Mesendoderm (in vitro differentiated cells): ENCODE measurements at regions not wholly inside any gene's neighbourhood (a gene's known extent, or its start where the extent isn't known, plus 50 kb on each side); places are given as distances from the start of the nearest gene placed in this dataset.

ENCODE experiments used
- DNase-seq: peaks from one replicate; pipeline ENCODE4 v3.0.0; 2013
- H2AK5ac ChIP-seq: 2 replicates; pipeline ENCODE4 v1.6.1; 2013; ENCODE audit warnings: low read length, inconsistent platforms
- H2BK120ac ChIP-seq: 2 replicates; pipeline ENCODE4 v1.6.1; 2013; ENCODE audit warnings: low read depth, mild to moderate bottlenecking, low read length, moderate library complexity, mixed read lengths
- H2BK15ac ChIP-seq: replicated peaks from 2 replicates; pipeline ENCODE4 v1.6.1; 2013; ENCODE audit warnings: low read depth, mild to moderate bottlenecking, moderate library complexity
- H2BK5ac ChIP-seq: 2 replicates; pipeline ENCODE4 v1.6.1; 2013; ENCODE audit warnings: low read length, inconsistent platforms
- H3K18ac ChIP-seq: 2 replicates; pipeline ENCODE4 v1.6.1; 2013; ENCODE audit warnings: mild to moderate bottlenecking, low read length, mixed read lengths
- H3K23ac ChIP-seq: one replicate; pipeline ENCODE4 v1.6.1; 2013; ENCODE audit warnings: low read length
- H3K27ac ChIP-seq: 2 replicates; pipeline ENCODE4 v1.5.1; 2013; ENCODE audit warnings: low read depth, mild to moderate bottlenecking, inconsistent platforms, low read length, moderate library complexity
- H3K27me3 ChIP-seq: 2 replicates; pipeline ENCODE4 v1.6.1; 2013; ENCODE audit warnings: low read length, control low read depth, mild to moderate bottlenecking, inconsistent platforms; ENCODE audit not compliant: insufficient read depth, poor library complexity
- H3K36me3 ChIP-seq: 2 replicates; pipeline ENCODE4 v1.6.1; 2013; ENCODE audit warnings: low read length, inconsistent platforms; ENCODE audit not compliant: control insufficient read depth, insufficient read depth
- H3K4ac ChIP-seq: one replicate; pipeline ENCODE4 v1.6.1; 2013; ENCODE audit warnings: low read depth, mild to moderate bottlenecking, low read length, moderate library complexity
- H3K4me1 ChIP-seq: 2 replicates; pipeline ENCODE4 v1.6.1; 2013; ENCODE audit warnings: low read depth, low read length, inconsistent platforms; ENCODE audit not compliant: control insufficient read depth
- H3K4me2 ChIP-seq: 2 replicates; pipeline ENCODE4 v1.6.1; 2013; ENCODE audit warnings: low read length
- H3K4me3 ChIP-seq: 2 replicates; pipeline ENCODE4 v1.5.1; 2013; ENCODE audit warnings: mild to moderate bottlenecking, low read length
- H3K56ac ChIP-seq: one replicate; pipeline ENCODE4 v1.6.1; 2013; ENCODE audit warnings: low read length
- H3K79me1 ChIP-seq: 2 replicates; pipeline ENCODE4 v1.6.1; 2013; ENCODE audit warnings: low read length, inconsistent platforms
- H3K79me2 ChIP-seq: 2 replicates; pipeline ENCODE4 v1.6.1; 2013; ENCODE audit warnings: mild to moderate bottlenecking, low read length; ENCODE audit not compliant: control insufficient read depth, insufficient read depth
- H3K9ac ChIP-seq: 2 replicates; pipeline ENCODE4 v1.6.1; 2013; ENCODE audit warnings: low read length, inconsistent platforms
- H4K5ac ChIP-seq: one replicate; pipeline ENCODE4 v1.6.1; 2013; ENCODE audit warnings: low read length
- H4K8ac ChIP-seq: one replicate; pipeline ENCODE4 v1.6.1; 2013; ENCODE audit warnings: low read depth, mild to moderate bottlenecking, control low read depth, low read length, moderate library complexity
- WGBS: extraction: QIAGEN DNeasy Blood & Tissue Kit; methylation state at CpG from one replicate; pipeline ENCODE4 v1.1.7; 2013; ENCODE audit warnings: low lambda C conversion rate, missing lambda C conversion rate; ENCODE audit not compliant: insufficient coverage; ENCODE audit errors: extremely low coverage; 5-methylcytosine and 5-hydroxymethylcytosine counted together

GRCh38 chr13:111859354-111860230, 207.4 kb upstream of the SOX1 start:
- H3K27ac ChIP-seq, result no peak overlapping the region
- no peak overlapping the region for H3K56ac ChIP-seq
- no peaks in the 10 kb centered on the region for H3K27me3 ChIP-seq
- H3K23ac ChIP-seq, result no peak overlapping the region
- H2BK120ac ChIP-seq, result no peak overlapping the region
- H4K8ac ChIP-seq, result no peak overlapping the region
- H2AK5ac ChIP-seq, result no peak overlapping the region
- no peak overlapping the region for H2BK5ac ChIP-seq
- H3K4me3 ChIP-seq, result no peak overlapping the region
- H3K18ac ChIP-seq, result no peak overlapping the region
- H3K36me3 ChIP-seq, result no peaks in the 10 kb centered on the region
- H3K9ac ChIP-seq, result no peak overlapping the region
- no peaks in the 10 kb centered on the region for H3K79me1 ChIP-seq
- WGBS, result no CpG with 5 or more reads among the region's 18 CpGs
- no peaks in the 10 kb centered on the region for H3K79me2 ChIP-seq
- H4K5ac ChIP-seq, result no peak overlapping the region
- no peak for DNase-seq
- no peak overlapping the region for H2BK15ac ChIP-seq
- H3K4me1 ChIP-seq, result no peaks in the 10 kb centered on the region
- no peak overlapping the region for H3K4ac ChIP-seq
- no peak overlapping the region for H3K4me2 ChIP-seq

- Histone ChIP-seq H3K56ac (no peak overlapping the region), H3K79me1 (no peaks in the 10 kb centered on the region), H2BK120ac (no peak overlapping the region), H3K4me1 (no peaks in the 10 kb centered on the region), H2BK15ac (no peak overlapping the region), H2BK5ac (no peak overlapping the region), H3K36me3 (no peaks in the 10 kb centered on the region), H3K4me2 (no peak overlapping the region), H3K9ac (no peak overlapping the region), H3K4me3 (no peak overlapping the region), H4K8ac (no peak overlapping the region), H2AK5ac (no peak overlapping the region), H4K5ac (no peak overlapping the region), H3K18ac (no peak overlapping the region), H3K4ac (no peak overlapping the region), H3K23ac (no peak overlapping the region), H3K27ac (no peak overlapping the region), H3K27me3 (no peaks in the 10 kb centered on the region), H3K79me2 (no peaks in the 10 kb centered on the region)
- no peak for DNase-seq
- no CpG with 5 or more reads among the region's 3 CpGs for WGBS
Observed at GRCh38 chr13:111860231-111860552, 206.8 kb upstream of the SOX1 start.

GRCh38 chr13:111861319-111861718, 205.6 kb upstream of the SOX1 start:
- H4K8ac ChIP-seq, result no peak overlapping the region
- no peak overlapping the region for H2BK5ac ChIP-seq
- H2AK5ac ChIP-seq, result no peak overlapping the region
- no peak for DNase-seq
- no peak overlapping the region for H3K27ac ChIP-seq
- no peak overlapping the region for H2BK15ac ChIP-seq
- H2BK120ac ChIP-seq, result no peak overlapping the region
- H3K23ac ChIP-seq, result no peak overlapping the region
- no peak overlapping the region for H3K4me3 ChIP-seq
- H4K5ac ChIP-seq, result no peak overlapping the region
- no peak overlapping the region for H3K9ac ChIP-seq
- no peaks in the 10 kb centered on the region for H3K36me3 ChIP-seq
- no peak overlapping the region for H3K56ac ChIP-seq
- no CpG with 5 or more reads among the region's 7 CpGs for WGBS
- H3K27me3 ChIP-seq, result no peaks in the 10 kb centered on the region
- H3K4ac ChIP-seq, result no peak overlapping the region
- no peaks in the 10 kb centered on the region for H3K79me2 ChIP-seq
- H3K79me1 ChIP-seq, result no peaks in the 10 kb centered on the region
- no peak overlapping the region for H3K18ac ChIP-seq
- no peaks in the 10 kb centered on the region for H3K4me1 ChIP-seq
- no peak overlapping the region for H3K4me2 ChIP-seq

DNA sequence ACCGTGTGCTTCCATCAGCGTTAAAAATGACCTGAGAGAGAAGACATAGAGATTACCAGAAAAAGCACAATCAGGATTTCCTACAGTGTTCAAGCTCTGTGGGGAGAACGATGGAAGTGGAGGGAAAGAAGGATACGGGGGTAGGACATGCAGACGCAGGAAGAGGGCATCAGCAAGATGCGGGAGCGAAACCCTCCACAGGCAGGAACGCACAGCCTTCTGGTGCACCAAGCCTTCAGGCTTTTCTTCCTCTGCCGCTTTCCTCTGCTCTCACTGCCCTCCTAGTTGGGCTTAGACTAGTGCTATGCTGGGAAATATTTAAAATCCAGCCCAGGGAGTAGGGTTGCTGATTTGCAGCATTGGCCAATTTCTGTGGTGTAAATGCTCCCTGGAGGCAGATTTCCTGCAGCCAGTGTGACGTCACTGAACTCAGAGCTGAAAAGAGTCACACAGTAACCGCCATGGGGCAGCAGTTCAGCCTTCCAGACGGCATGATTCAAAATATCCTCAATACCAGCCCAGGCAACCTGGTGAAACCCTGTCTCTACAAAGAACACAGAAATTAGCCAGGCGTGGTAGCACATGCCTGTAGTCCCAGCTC, 205.1 kb upstream of the SOX1 start:
- H3K79me2 ChIP-seq, result no peaks in the 10 kb centered on the region
- H3K27me3 ChIP-seq, result no peaks in the 10 kb centered on the region
- no peak overlapping the region for H2BK120ac ChIP-seq
- H4K8ac ChIP-seq, result no peak overlapping the region
- no peaks in the 10 kb centered on the region for H3K4me1 ChIP-seq
- H3K23ac ChIP-seq, result no peak overlapping the region
- no peak overlapping the region for H2BK5ac ChIP-seq
- no peaks in the 10 kb centered on the region for H3K36me3 ChIP-seq
- H4K5ac ChIP-seq, result no peak overlapping the region
- no peak overlapping the region for H3K56ac ChIP-seq
- no peak overlapping the region for H3K18ac ChIP-seq
- H2BK15ac ChIP-seq, result no peak overlapping the region
- H2AK5ac ChIP-seq, result no peak overlapping the region
- no peak overlapping the region for H3K4me3 ChIP-seq
- H3K27ac ChIP-seq, result no peak overlapping the region
- H3K4ac ChIP-seq, result no peak overlapping the region
- H3K79me1 ChIP-seq, result no peaks in the 10 kb centered on the region
- H3K9ac ChIP-seq, result no peak overlapping the region
- WGBS, result no CpG with 5 or more reads among the region's 13 CpGs
- H3K4me2 ChIP-seq, result no peak overlapping the region
- DNase-seq, result no peak

DNA sequence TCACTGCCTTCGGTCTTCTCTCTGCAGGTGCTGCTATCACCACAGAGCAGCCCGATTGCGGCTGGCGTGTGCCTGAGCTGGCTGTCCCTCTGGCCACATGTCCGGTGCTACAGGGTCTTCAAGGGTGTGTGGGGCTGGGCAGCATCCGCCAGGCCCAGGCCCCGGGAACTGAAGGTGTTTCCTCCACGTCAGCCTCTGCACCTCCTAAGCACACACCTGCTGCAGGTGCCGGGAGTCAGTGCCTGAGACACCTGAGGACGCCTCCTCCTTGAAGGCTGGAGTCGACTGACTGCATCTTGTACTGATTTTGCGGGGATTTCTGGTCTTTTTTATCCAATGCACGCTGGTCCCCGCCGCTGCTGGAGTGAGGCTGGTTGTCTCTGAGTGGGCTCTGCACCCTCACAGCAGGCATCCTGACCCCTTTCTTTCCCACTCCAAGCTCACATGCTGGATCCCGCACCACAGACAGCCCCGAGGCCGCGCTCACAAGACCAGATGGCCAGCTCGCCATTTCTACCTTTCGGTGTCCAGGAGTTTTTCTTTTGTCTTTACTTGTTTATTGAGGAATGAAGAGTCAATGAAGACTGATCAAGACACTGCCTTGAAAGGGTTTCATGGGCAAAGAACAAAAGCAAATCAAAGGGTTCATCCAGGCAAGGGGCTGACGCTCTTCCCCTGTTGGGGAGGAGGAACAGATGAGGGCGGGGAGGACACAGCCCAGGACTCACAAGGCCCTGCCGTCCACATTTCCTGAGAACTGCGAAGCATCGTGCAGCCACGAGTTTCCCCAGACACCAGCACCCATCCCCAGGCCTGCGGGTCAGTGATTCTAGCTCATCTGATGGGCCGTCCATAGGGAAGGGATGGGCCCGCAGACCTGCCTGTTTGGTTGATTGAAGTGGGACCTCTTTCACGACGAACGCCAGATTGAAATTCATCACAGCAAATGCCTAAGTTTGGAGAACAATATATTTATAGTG, 203.8 kb upstream of the SOX1 start:
- Histone ChIP-seq H4K8ac (no peak overlapping the region), H2AK5ac (no peak overlapping the region), H3K23ac (no peak overlapping the region), H3K79me2 (no peaks in the 10 kb centered on the region), H3K56ac (no peak overlapping the region), H3K9ac (no peak overlapping the region), H3K27me3 (no peaks in the 10 kb centered on the region), H2BK15ac (no peak overlapping the region), H3K27ac (no peak overlapping the region), H2BK120ac (no peak overlapping the region), H2BK5ac (no peak overlapping the region), H3K4me1 (no peaks in the 10 kb centered on the region), H3K79me1 (no peaks in the 10 kb centered on the region), H3K4me3 (no peak overlapping the region), H4K5ac (no peak overlapping the region), H3K36me3 (no peaks in the 10 kb centered on the region), H3K4ac (no peak overlapping the region), H3K4me2 (no peak overlapping the region), H3K18ac (no peak overlapping the region)
- DNase-seq, result no peak
- WGBS, result no CpG with 5 or more reads among the region's 33 CpGs
